GM12878 (cell line): ENCODE measurements at regions not wholly inside any gene's neighbourhood (a gene's known extent, or its start where the extent isn't known, plus 50 kb on each side); places are given as distances from the start of the nearest gene placed in this dataset.

ENCODE experiments used
- ATAC-seq: fragments of 200-7000 bp; cut with Tn5 transposase; 3 replicates; pipeline ENCODE4 v1.9.1; 2020; ENCODE audit warnings: mild to moderate bottlenecking, moderate library complexity
- BruUV-seq: library from RNA; stranded (reverse); fragments of 400-500 nt; replicated peaks from 2 replicates; lab custom pipeline; 2021; lab: Mats Ljungman, UMichigan
- CTCF ChIA-PET: fragments of 300-600 bp; sonication (Branson Sonifier 250); formaldehyde crosslinking; extraction: SDS; loops from one replicate; lab custom pipeline; 2021; ENCODE audit warnings: inconsistent platforms; lab: Yijun Ruan, JAX
- POLR2A ChIA-PET: fragments of 350-600 bp; formaldehyde crosslinking; extraction: SDS; loops from one replicate; lab custom pipeline; 2021; ENCODE audit warnings: inconsistent platforms; lab: Charles Lee
- RAD21 ChIA-PET: fragments of 300-600 bp; sonication (Branson Sonifier 250); formaldehyde crosslinking; loops from one replicate; lab custom pipeline; 2023; ENCODE audit warnings: antibody characterized with exemption; ENCODE audit not compliant: unreplicated experiment; lab: Charles Lee
- SMC1A ChIA-PET: fragments of 300-600 bp; sonication (Branson Sonifier 250); formaldehyde crosslinking; loops from one replicate; lab custom pipeline; 2023; ENCODE audit not compliant: unreplicated experiment, uncharacterized antibody; lab: Charles Lee
- DNase-seq: peaks from one replicate; pipeline ENCODE4 v3.0.0-alpha.2; 2011; ENCODE audit warnings: low read depth, low spot score
- FAIRE-seq: peaks from 3 replicates; lab custom pipeline; 2011; peaks lifted over from hg19 to GRCh38; lab: Jason Lieb, UNC
- H2AFZ ChIP-seq: 2 replicates; pipeline ENCODE4 v1.6.0; 2011; ENCODE audit warnings: low read depth, low read length, control low read depth; ENCODE audit not compliant: control insufficient read depth
- H3K27ac ChIP-seq: 2 replicates; pipeline ENCODE4 v1.5.1; 2011; ENCODE audit warnings: control low read depth; ENCODE audit not compliant: control insufficient read depth, insufficient read depth
- H3K27me3 ChIP-seq, 2 experiments: replicated peaks in 1 of 2; 2 replicates each; pipeline versions ENCODE4 v1.6.0 to v1.6.1; 2011; ENCODE audit warnings: low read length in 1 of 2; ENCODE audit not compliant: control insufficient read depth in 2 of 2, insufficient read depth in 2 of 2
- H3K36me3 ChIP-seq, 2 experiments: 2 replicates each; pipeline ENCODE4 v1.5.1; 2011; ENCODE audit warnings: low read length in 1 of 2; ENCODE audit not compliant: control insufficient read depth in 2 of 2, insufficient read depth in 2 of 2
- H3K4me1 ChIP-seq: 2 replicates; pipeline ENCODE4 v1.6.1; 2011; ENCODE audit warnings: mild to moderate bottlenecking, low read length, moderate library complexity, mixed read lengths; ENCODE audit not compliant: control insufficient read depth, insufficient read depth
- H3K4me2 ChIP-seq: 2 replicates; pipeline ENCODE4 v1.6.0; 2011; ENCODE audit warnings: control low read depth; ENCODE audit not compliant: control insufficient read depth, insufficient read depth
- H3K4me3 ChIP-seq: fragments of 200-600 bp; sonication (generic); 2 replicates; pipeline ENCODE4 v1.5.1; 2016
- H3K79me2 ChIP-seq: 2 replicates; pipeline ENCODE4 v1.6.0; 2011; ENCODE audit warnings: low read length; ENCODE audit not compliant: control insufficient read depth, insufficient read depth
- H3K9ac ChIP-seq: 2 replicates; pipeline ENCODE4 v1.8.0; 2011; ENCODE audit warnings: low read length, control low read depth, mixed read lengths; ENCODE audit not compliant: control insufficient read depth, insufficient read depth
- H3K9me3 ChIP-seq: replicated peaks from 3 replicates; pipeline ENCODE4 v1.5.1; 2011; ENCODE audit warnings: mild to moderate bottlenecking, low read length; ENCODE audit not compliant: control insufficient read depth, insufficient read depth
- H4K20me1 ChIP-seq: 2 replicates; pipeline ENCODE4 v1.6.0; 2011; ENCODE audit not compliant: control insufficient read depth, insufficient read depth
- BCL3 ChIP-seq: IDR thresholded peaks from 2 replicates; pipeline ENCODE4 v1.6.1; 2011; ENCODE audit warnings: borderline replicate concordance, low read depth, mild to moderate bottlenecking, moderate library complexity, low read length; ENCODE audit not compliant: insufficient read depth, poor library complexity, severe bottlenecking
- CBX3 ChIP-seq: fragments of 200-600 bp; sonication (generic); IDR thresholded peaks from 2 replicates; pipeline ENCODE4 v1.6.1; 2016; ENCODE audit warnings: low read depth, borderline replicate concordance
- CHD4 ChIP-seq: fragments of 200-600 bp; sonication (generic); IDR thresholded peaks from 2 replicates; pipeline ENCODE4 v1.6.1; 2016; ENCODE audit warnings: mild to moderate bottlenecking
- CTCF ChIP-seq, 3 experiments: IDR thresholded peaks in 2 of 3; conservative IDR thresholded peaks in 1 of 3; 2 replicates each; pipeline ENCODE4 v1.5.1; 2011; ENCODE audit warnings: low read depth in 3 of 3, low read length in 3 of 3, mild to moderate bottlenecking in 3 of 3, control low read depth in 2 of 3, moderate library complexity in 2 of 3, inconsistent platforms in 1 of 3, mixed read lengths in 1 of 3; ENCODE audit not compliant: control insufficient read depth in 2 of 3, insufficient read depth in 1 of 3; ENCODE audit errors: extremely low read depth in 1 of 3
- EGR1 ChIP-seq, 2 experiments: IDR thresholded peaks; 1 replicate in 1 of 2; 2 replicates in 1 of 2; pipeline ENCODE4 v1.6.1; 2011 to 2012; ENCODE audit warnings: low read depth in 2 of 2, low read length in 2 of 2, borderline replicate concordance in 1 of 2, mild to moderate bottlenecking in 1 of 2, moderate library complexity in 1 of 2
- NR2C2 ChIP-seq: IDR thresholded peaks from 2 replicates; pipeline ENCODE4 v1.6.1; 2011; ENCODE audit warnings: borderline replicate concordance, low read depth; ENCODE audit not compliant: control insufficient read depth, insufficient read length
- POU2F2 ChIP-seq: IDR thresholded peaks from 3 replicates; pipeline ENCODE4 v1.6.1; 2011; ENCODE audit warnings: low read depth, mild to moderate bottlenecking, low read length, borderline replicate concordance
- ZBTB33 ChIP-seq: fragments of 450-650 bp; IDR thresholded peaks from 2 replicates; pipeline ENCODE4 v1.6.1; 2017; ENCODE audit warnings: mild to moderate bottlenecking
- WGBS: methylation state at CpG from one replicate; pipeline ENCODE4 v1.1.6; 2016; ENCODE audit warnings: low lambda C conversion rate; ENCODE audit not compliant: insufficient replicate concordance, insufficient coverage; ENCODE audit errors: missing lambda C conversion rate; 5-methylcytosine and 5-hydroxymethylcytosine counted together
- in situ Hi-C: fragments of 300-500 bp; cut with MboI; formaldehyde crosslinking; loops from 9 replicates; pipeline ENCODE4 v1.14.3; 2018; ENCODE audit warnings: mixed read lengths
- intact Hi-C: fragments of 100-400 bp; cut with micrococcal nuclease; formaldehyde crosslinking; loops from one replicate; pipeline ENCODE4 v1.14.2; 2022; ENCODE audit not compliant: unreplicated experiment

GRCh38 chr2:175580652-175581051 is 399.1 kb upstream of the ATP5MC3 start:
- no peak overlapping the region for H3K9ac ChIP-seq
- intact Hi-C loops: no loop called here
- no peaks in the 10 kb centered on the region for H3K9me3 ChIP-seq
- no peak overlapping the region for H3K27ac ChIP-seq
- H4K20me1 ChIP-seq: no peaks in the 10 kb centered on the region
- H3K4me1 ChIP-seq: peaks cover 5% of the 10 kb centered on the region; the same call in 1 of the 2 replicates
- H3K36me3 ChIP-seq: no peaks in the 10 kb centered on the region
- FAIRE-seq (no peak), ATAC-seq (no peak), DNase-seq (no peak)
- no peaks in the 10 kb centered on the region for H3K79me2 ChIP-seq
- no peak overlapping the region for H3K4me2 ChIP-seq
- ChIA-PET RAD21 (no interaction called here), SMC1A (no interaction called here), POLR2A (no interaction called here)
- H2AFZ ChIP-seq: no peak overlapping the region
- 0% methylated on average over 1 of the region's 1 CpG for WGBS
- BruUV-seq: no TSS peak
- H3K27me3 ChIP-seq: no peaks in the 10 kb centered on the region
- no peak overlapping the region for H3K4me3 ChIP-seq
- TF ChIP-seq CTCF (IDR thresholded peaks at IDR 0.05 in 2 of 3, conservative IDR thresholded peaks at IDR 0.05 in 1 of 3; ENCODE audit: control insufficient read depth in 2 of 3, extremely low read depth in 1 of 3, insufficient read depth in 1 of 3, low read depth in 3 of 3, low read length in 3 of 3) (no peak), NR2C2 (no peak), BCL3 (no peak), CBX3 (no peak), POU2F2 (no peak), EGR1 (IDR thresholded peaks at IDR 0.05; ENCODE audit: borderline replicate concordance in 1 of 2, low read depth in 2 of 2, low read length in 2 of 2) (no peak), ZBTB33 (no peak), CHD4 (no peak)
- TF ChIP-seq, all 136 proteins: peak for 0
- CTCF ChIA-PET: no interaction called here
- in situ Hi-C loops: no loop called here
